ENCODE measurements at regions not wholly inside any gene's neighbourhood (a gene's known extent, or its start where the extent isn't known, plus 50 kb on each side); places are given as distances from the start of the nearest gene placed in this dataset.
"Not testable (repeated sequence)": the region's sequence is repeated elsewhere in the genome, so short reads cannot be mapped to it uniquely, and the experiment has no call there.

DNA sequence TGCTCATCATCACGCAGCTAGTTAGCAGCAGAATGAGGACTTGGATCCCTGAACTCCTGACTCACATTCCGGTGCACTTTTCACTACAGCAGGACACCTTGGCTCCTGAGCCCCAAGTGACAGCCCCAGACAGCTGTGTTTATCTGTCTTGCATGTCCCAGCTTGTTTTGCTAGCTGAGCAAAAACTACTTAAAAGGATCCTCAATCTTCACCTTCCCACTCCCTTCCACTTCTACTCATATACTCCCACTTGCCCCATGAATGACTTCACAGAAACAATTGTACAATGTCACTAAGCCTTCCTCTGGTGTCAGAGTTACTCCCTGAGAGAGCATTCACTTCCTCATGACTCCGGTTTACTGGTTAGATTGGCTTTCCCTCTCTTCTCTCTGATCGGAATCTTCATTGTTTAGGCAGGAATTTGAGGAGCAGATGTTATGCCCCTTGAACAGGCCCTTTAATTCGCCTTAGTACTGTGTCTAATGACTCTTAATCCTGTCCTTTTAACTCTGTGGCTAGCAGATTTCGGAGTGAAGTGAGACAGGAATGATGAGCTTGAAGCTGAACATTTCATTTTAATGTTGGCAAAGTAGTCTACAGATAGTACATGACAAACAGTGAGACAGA, 587.2 kb upstream of the CHD1 start:
- not testable (repeated sequence) for H3K4me1 ChIP-seq (ENCODE audit: control insufficient read depth in 2 of 2, insufficient read depth in 2 of 2, low read length in 2 of 2); H3K9ac ChIP-seq (ENCODE audit: low read length)

DNA sequence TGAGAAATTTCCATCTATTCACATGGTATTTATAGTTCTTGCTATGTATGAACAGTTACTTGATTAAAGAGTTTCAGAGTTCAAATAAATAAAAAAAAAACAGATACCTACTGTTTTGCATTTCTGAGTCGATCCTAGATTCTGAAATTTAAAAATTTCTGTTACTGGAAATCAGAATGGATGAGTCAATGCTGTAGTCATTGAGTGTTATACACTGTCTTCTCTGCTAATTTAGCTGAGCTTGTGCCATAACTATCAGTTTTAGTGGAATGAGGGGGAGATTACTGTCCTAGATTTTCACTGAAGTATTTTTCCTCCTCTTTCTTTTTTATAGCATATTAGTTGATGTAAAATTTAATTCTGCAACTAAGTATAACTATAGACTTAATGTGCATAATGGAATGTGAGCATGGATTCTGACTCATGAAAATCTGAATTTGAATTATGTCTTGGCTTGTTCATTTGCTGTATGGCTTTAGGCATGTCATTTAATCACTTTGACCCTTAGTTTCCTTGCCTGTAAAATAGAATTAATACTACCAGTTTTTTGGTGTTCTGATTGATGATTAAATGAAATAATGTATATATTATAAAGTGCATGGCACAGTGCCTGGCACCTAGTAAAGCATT, 581.5 kb upstream of the CHD1 start:
- H2AFZ ChIP-seq (ENCODE audit: insufficient read depth, low read depth, low read length, poor library complexity, severe bottlenecking); POLR2A ChIA-PET; intact Hi-C loops (cut with micrococcal nuclease); H3K27ac Mint-ChIP-seq; H3K4me1 Mint-ChIP-seq; H3K9me3 Mint-ChIP-seq (ENCODE audit: insufficient read depth); H3K27me3 ChIP-seq (replicated peaks in 1 of 4; ENCODE audit: control extremely low read depth in 1 of 4, control insufficient read depth in 3 of 4, insufficient read depth in 4 of 4, low read length in 3 of 4); H4K20me1 ChIP-seq (ENCODE audit: control insufficient read depth, insufficient read depth, low read length, poor library complexity, severe bottlenecking); CTCF ChIA-PET; H3K4me3 ChIP-seq (ENCODE audit: control extremely low read depth in 1 of 5, extremely low read depth in 1 of 5, insufficient read depth in 1 of 5, low read depth in 2 of 5, low read length in 4 of 5); H3K4me1 ChIP-seq (ENCODE audit: control insufficient read depth in 2 of 2, insufficient read depth in 2 of 2, low read length in 2 of 2); H3K79me2 ChIP-seq (ENCODE audit: control insufficient read depth, insufficient read depth, low read length); H3K36me3 ChIP-seq (replicated peaks in 1 of 2; ENCODE audit: control extremely low read depth in 1 of 2, control insufficient read depth in 1 of 2, extremely low read depth in 1 of 2, insufficient read depth in 2 of 2, low read length in 1 of 2); H3K9me3 ChIP-seq (ENCODE audit: control extremely low read depth in 1 of 3, control insufficient read depth in 2 of 3, insufficient read depth in 1 of 3, low read length in 2 of 3); H3K27me3 Mint-ChIP-seq; ATAC-seq (ENCODE audit: low read depth); H3K9ac ChIP-seq (ENCODE audit: low read length); H3K4me3 Mint-ChIP-seq; H3K27ac ChIP-seq (ENCODE audit: low read length in 2 of 2); DNase-seq; H3K4me2 ChIP-seq (replicated peaks; ENCODE audit: low read depth, low read length, poor library complexity, severe bottlenecking): not testable (repeated sequence)
- WGBS (ENCODE audit: insufficient coverage): 80% methylated on average over 1 of the region's 1 CpG

More for the DNA sequence above, 587.2 kb upstream of the CHD1 start:
- ATAC-seq (ENCODE audit: low read depth); H3K27ac Mint-ChIP-seq; H3K9me3 Mint-ChIP-seq (ENCODE audit: insufficient read depth); H3K27me3 ChIP-seq (replicated peaks in 1 of 4; ENCODE audit: control extremely low read depth in 1 of 4, control insufficient read depth in 3 of 4, insufficient read depth in 4 of 4, low read length in 3 of 4); intact Hi-C loops (cut with micrococcal nuclease); POLR2A ChIA-PET; H3K79me2 ChIP-seq (ENCODE audit: control insufficient read depth, insufficient read depth, low read length); H3K27ac ChIP-seq (ENCODE audit: low read length in 2 of 2); H3K4me1 Mint-ChIP-seq; H3K9me3 ChIP-seq (ENCODE audit: control extremely low read depth in 1 of 3, control insufficient read depth in 2 of 3, insufficient read depth in 1 of 3, low read length in 2 of 3); H3K4me2 ChIP-seq (replicated peaks; ENCODE audit: low read depth, low read length, poor library complexity, severe bottlenecking); DNase-seq; H3K27me3 Mint-ChIP-seq; H3K36me3 ChIP-seq (replicated peaks in 1 of 2; ENCODE audit: control extremely low read depth in 1 of 2, control insufficient read depth in 1 of 2, extremely low read depth in 1 of 2, insufficient read depth in 2 of 2, low read length in 1 of 2); CTCF ChIA-PET; H3K4me3 ChIP-seq (ENCODE audit: control extremely low read depth in 1 of 5, extremely low read depth in 1 of 5, insufficient read depth in 1 of 5, low read depth in 2 of 5, low read length in 4 of 5); H2AFZ ChIP-seq (ENCODE audit: insufficient read depth, low read depth, low read length, poor library complexity, severe bottlenecking); H3K4me3 Mint-ChIP-seq; H4K20me1 ChIP-seq (ENCODE audit: control insufficient read depth, insufficient read depth, low read length, poor library complexity, severe bottlenecking): not testable (repeated sequence)
- WGBS (ENCODE audit: insufficient coverage): no CpG with 5 or more reads among the region's 6 CpGs

DNA sequence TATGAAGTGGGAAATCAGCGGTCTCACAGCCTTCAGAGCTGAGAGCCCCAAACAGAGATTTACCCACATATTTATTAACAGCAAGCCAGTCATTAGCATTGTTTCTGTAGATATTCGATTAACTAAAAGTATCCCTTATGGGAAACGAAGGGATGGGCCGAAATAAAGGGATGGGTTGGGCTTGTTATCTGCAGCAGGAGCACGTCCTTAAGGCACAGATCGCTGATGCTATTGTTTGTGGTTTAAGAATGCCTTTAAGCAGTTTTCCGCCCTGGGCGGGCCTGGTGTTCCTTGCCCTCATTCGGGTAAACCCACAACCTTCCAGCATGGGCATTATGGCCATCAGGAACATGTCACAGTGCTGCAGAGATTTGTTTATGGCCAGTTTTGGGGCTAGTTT, 580.3 kb upstream of the CHD1 start:
- CTCF ChIA-PET; H3K27me3 ChIP-seq (replicated peaks in 1 of 4; ENCODE audit: control extremely low read depth in 1 of 4, control insufficient read depth in 3 of 4, insufficient read depth in 4 of 4, low read length in 3 of 4); H3K4me3 ChIP-seq (ENCODE audit: control extremely low read depth in 1 of 5, extremely low read depth in 1 of 5, insufficient read depth in 1 of 5, low read depth in 2 of 5, low read length in 4 of 5); H3K27ac ChIP-seq (ENCODE audit: low read length in 2 of 2); H3K4me1 ChIP-seq (ENCODE audit: control insufficient read depth in 2 of 2, insufficient read depth in 2 of 2, low read length in 2 of 2); intact Hi-C loops (cut with micrococcal nuclease); H3K27ac Mint-ChIP-seq; H4K20me1 ChIP-seq (ENCODE audit: control insufficient read depth, insufficient read depth, low read length, poor library complexity, severe bottlenecking); H3K27me3 Mint-ChIP-seq; H3K4me3 Mint-ChIP-seq; H3K36me3 ChIP-seq (replicated peaks in 1 of 2; ENCODE audit: control extremely low read depth in 1 of 2, control insufficient read depth in 1 of 2, extremely low read depth in 1 of 2, insufficient read depth in 2 of 2, low read length in 1 of 2); H3K4me1 Mint-ChIP-seq; DNase-seq; H2AFZ ChIP-seq (ENCODE audit: insufficient read depth, low read depth, low read length, poor library complexity, severe bottlenecking); H3K9ac ChIP-seq (ENCODE audit: low read length); H3K79me2 ChIP-seq (ENCODE audit: control insufficient read depth, insufficient read depth, low read length); H3K4me2 ChIP-seq (replicated peaks; ENCODE audit: low read depth, low read length, poor library complexity, severe bottlenecking); H3K9me3 Mint-ChIP-seq (ENCODE audit: insufficient read depth); H3K9me3 ChIP-seq (ENCODE audit: control extremely low read depth in 1 of 3, control insufficient read depth in 2 of 3, insufficient read depth in 1 of 3, low read length in 2 of 3); ATAC-seq (ENCODE audit: low read depth); POLR2A ChIA-PET: not testable (repeated sequence)
- WGBS (ENCODE audit: insufficient coverage): 93% methylated on average over 6 of the region's 9 CpGs

DNA sequence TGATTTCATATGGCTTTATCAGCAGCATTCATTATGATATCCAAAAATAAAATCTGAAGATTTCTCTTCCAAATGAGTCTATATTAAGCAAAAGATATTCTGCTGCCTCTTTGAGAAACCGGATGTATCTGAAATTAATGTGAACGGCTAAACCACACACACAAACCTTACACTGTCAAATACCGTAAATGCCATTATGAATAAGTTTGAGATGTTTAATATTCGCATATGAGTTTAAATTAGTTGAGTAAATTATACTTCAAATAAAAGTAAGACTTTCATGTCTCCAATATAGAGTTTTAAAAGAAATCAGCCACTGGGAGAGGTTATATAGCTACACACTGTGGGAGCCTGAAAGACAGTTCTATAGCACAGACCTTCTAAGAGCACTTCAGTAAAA, 566.6 kb upstream of the CHD1 start:
- CTCF ChIA-PET, H3K27me3 Mint-ChIP-seq: not testable (repeated sequence)
- no CpG with 5 or more reads among the region's 4 CpGs for WGBS (ENCODE audit: insufficient coverage)

More for the DNA sequence above, 566.6 kb upstream of the CHD1 start:
- H3K4me3 Mint-ChIP-seq; H3K9ac ChIP-seq (ENCODE audit: low read length); H3K4me2 ChIP-seq (replicated peaks; ENCODE audit: low read depth, low read length, poor library complexity, severe bottlenecking); H3K4me1 ChIP-seq (ENCODE audit: control insufficient read depth in 2 of 2, insufficient read depth in 2 of 2, low read length in 2 of 2); intact Hi-C loops (cut with micrococcal nuclease); H3K36me3 ChIP-seq (replicated peaks in 1 of 2; ENCODE audit: control extremely low read depth in 1 of 2, control insufficient read depth in 1 of 2, extremely low read depth in 1 of 2, insufficient read depth in 2 of 2, low read length in 1 of 2); H3K79me2 ChIP-seq (ENCODE audit: control insufficient read depth, insufficient read depth, low read length); H3K9me3 Mint-ChIP-seq (ENCODE audit: insufficient read depth); H3K9me3 ChIP-seq (ENCODE audit: control extremely low read depth in 1 of 3, control insufficient read depth in 2 of 3, insufficient read depth in 1 of 3, low read length in 2 of 3); H2AFZ ChIP-seq (ENCODE audit: insufficient read depth, low read depth, low read length, poor library complexity, severe bottlenecking); H3K27ac Mint-ChIP-seq; H3K27me3 ChIP-seq (replicated peaks in 1 of 4; ENCODE audit: control extremely low read depth in 1 of 4, control insufficient read depth in 3 of 4, insufficient read depth in 4 of 4, low read length in 3 of 4); H4K20me1 ChIP-seq (ENCODE audit: control insufficient read depth, insufficient read depth, low read length, poor library complexity, severe bottlenecking); ATAC-seq (ENCODE audit: low read depth); H3K4me3 ChIP-seq (ENCODE audit: control extremely low read depth in 1 of 5, extremely low read depth in 1 of 5, insufficient read depth in 1 of 5, low read depth in 2 of 5, low read length in 4 of 5); POLR2A ChIA-PET; H3K4me1 Mint-ChIP-seq; DNase-seq; H3K27ac ChIP-seq (ENCODE audit: low read length in 2 of 2): not testable (repeated sequence)

Data from B cell (primary cell).